ENCODE measurements at regions not wholly inside any gene's neighbourhood (a gene's known extent, or its start where the extent isn't known, plus 50 kb on each side); places are given as distances from the start of the nearest gene placed in this dataset.

- no peaks in the 10 kb centered on the region for H3K9me2 ChIP-seq (replicated peaks; ENCODE audit: control insufficient read depth, low read length)
- no peak overlapping the region for H3K27ac ChIP-seq (ENCODE audit: low read depth, low read length)
- no peaks in the 10 kb centered on the region for H3K36me3 ChIP-seq (ENCODE audit: control insufficient read depth, low read length)
- H3K4me1 ChIP-seq (ENCODE audit: control insufficient read depth, low read length): no peaks in the 10 kb centered on the region
- no peaks in the 10 kb centered on the region for H3F3A ChIP-seq (ENCODE audit: control insufficient read depth, insufficient read depth)
- H3K4me2 ChIP-seq (ENCODE audit: low read length): no peak overlapping the region
- H4K20me1 ChIP-seq (ENCODE audit: control insufficient read depth, insufficient read depth, low read depth, low read length): no peaks in the 10 kb centered on the region
- TF ChIP-seq EZH2phosphoT487 (IDR thresholded peaks at IDR 0.05; ENCODE audit: borderline replicate concordance, low read length): no peak
- no peak for TF ChIP-seq CTCF (IDR thresholded peaks at IDR 0.05; ENCODE audit: low read depth, low read length, poor library complexity, severe bottlenecking)
- H3K9me3 ChIP-seq (ENCODE audit: control insufficient read depth, insufficient read depth, low read length): no peaks in the 10 kb centered on the region
- H3K27me3 ChIP-seq (ENCODE audit: control insufficient read depth, low read length): no peaks in the 10 kb centered on the region
- no peak overlapping the region for H3K4me3 ChIP-seq (ENCODE audit: low read length)
- no peaks in the 10 kb centered on the region for H3K79me2 ChIP-seq (ENCODE audit: control insufficient read depth, low read length)
These were observed 74.7 kb upstream of the GATB start for GRCh38 chr4:151835467-151835866.

- H3K4me2 ChIP-seq (ENCODE audit: low read length): no peak overlapping the region
- H3F3A ChIP-seq (ENCODE audit: control insufficient read depth, insufficient read depth): no peaks in the 10 kb centered on the region
- no peaks in the 10 kb centered on the region for H3K9me3 ChIP-seq (ENCODE audit: control insufficient read depth, insufficient read depth, low read length)
- H3K36me3 ChIP-seq (ENCODE audit: control insufficient read depth, low read length): no peaks in the 10 kb centered on the region
- TF ChIP-seq EZH2phosphoT487 (IDR thresholded peaks at IDR 0.05; ENCODE audit: borderline replicate concordance, low read length): no peak
- TF ChIP-seq CTCF (IDR thresholded peaks at IDR 0.05; ENCODE audit: low read depth, low read length, poor library complexity, severe bottlenecking): no peak
- no peaks in the 10 kb centered on the region for H3K27me3 ChIP-seq (ENCODE audit: control insufficient read depth, low read length)
- no peak overlapping the region for H3K4me3 ChIP-seq (ENCODE audit: low read length)
- no peaks in the 10 kb centered on the region for H3K4me1 ChIP-seq (ENCODE audit: control insufficient read depth, low read length)
- no peak overlapping the region for H3K27ac ChIP-seq (ENCODE audit: low read depth, low read length)
- no peaks in the 10 kb centered on the region for H3K79me2 ChIP-seq (ENCODE audit: control insufficient read depth, low read length)
- H4K20me1 ChIP-seq (ENCODE audit: control insufficient read depth, insufficient read depth, low read depth, low read length): no peaks in the 10 kb centered on the region
- H3K9me2 ChIP-seq (replicated peaks; ENCODE audit: control insufficient read depth, low read length): no peaks in the 10 kb centered on the region
These were observed 72.4 kb upstream of the GATB start for GRCh38 chr4:151833174-151833573.

GRCh38 chr4:151831526-151831925, 70.7 kb upstream of the GATB start:
- no peaks in the 10 kb centered on the region for H4K20me1 ChIP-seq (ENCODE audit: control insufficient read depth, insufficient read depth, low read depth, low read length)
- H3K27ac ChIP-seq (ENCODE audit: low read depth, low read length): no peak overlapping the region
- no peaks in the 10 kb centered on the region for H3K36me3 ChIP-seq (ENCODE audit: control insufficient read depth, low read length)
- H3K9me2 ChIP-seq (replicated peaks; ENCODE audit: control insufficient read depth, low read length): no peaks in the 10 kb centered on the region
- H3K4me2 ChIP-seq (ENCODE audit: low read length): no peak overlapping the region
- no peaks in the 10 kb centered on the region for H3K79me2 ChIP-seq (ENCODE audit: control insufficient read depth, low read length)
- H3K9me3 ChIP-seq (ENCODE audit: control insufficient read depth, insufficient read depth, low read length): no peaks in the 10 kb centered on the region
- no peaks in the 10 kb centered on the region for H3K27me3 ChIP-seq (ENCODE audit: control insufficient read depth, low read length)
- no peaks in the 10 kb centered on the region for H3K4me1 ChIP-seq (ENCODE audit: control insufficient read depth, low read length)
- no peak for TF ChIP-seq CTCF (IDR thresholded peaks at IDR 0.05; ENCODE audit: low read depth, low read length, poor library complexity, severe bottlenecking)
- TF ChIP-seq EZH2phosphoT487 (IDR thresholded peaks at IDR 0.05; ENCODE audit: borderline replicate concordance, low read length): no peak
- H3K4me3 ChIP-seq (ENCODE audit: low read length): no peak overlapping the region
- H3F3A ChIP-seq (ENCODE audit: control insufficient read depth, insufficient read depth): no peaks in the 10 kb centered on the region

GRCh38 chr4:151830168-151830567, 69.4 kb upstream of the GATB start:
- Histone ChIP-seq H3K9me3 (ENCODE audit: control insufficient read depth, insufficient read depth, low read length) (no peaks in the 10 kb centered on the region), H3K27me3 (ENCODE audit: control insufficient read depth, low read length) (no peaks in the 10 kb centered on the region), H3K27ac (ENCODE audit: low read depth, low read length) (no peak overlapping the region), H3F3A (ENCODE audit: control insufficient read depth, insufficient read depth) (no peaks in the 10 kb centered on the region), H3K9me2 (replicated peaks; ENCODE audit: control insufficient read depth, low read length) (no peaks in the 10 kb centered on the region), H3K4me3 (ENCODE audit: low read length) (no peak overlapping the region), H3K36me3 (ENCODE audit: control insufficient read depth, low read length) (no peaks in the 10 kb centered on the region), H4K20me1 (ENCODE audit: control insufficient read depth, insufficient read depth, low read depth, low read length) (no peaks in the 10 kb centered on the region), H3K79me2 (ENCODE audit: control insufficient read depth, low read length) (no peaks in the 10 kb centered on the region), H3K4me1 (ENCODE audit: control insufficient read depth, low read length) (no peaks in the 10 kb centered on the region), H3K4me2 (ENCODE audit: low read length) (no peak overlapping the region)
- TF ChIP-seq CTCF (IDR thresholded peaks at IDR 0.05; ENCODE audit: low read depth, low read length, poor library complexity, severe bottlenecking) (no peak), EZH2phosphoT487 (IDR thresholded peaks at IDR 0.05; ENCODE audit: borderline replicate concordance, low read length) (no peak)

Measured in DOHH2 (cell line).